IPS-18c (cell line): ENCODE measurements at regions not wholly inside any gene's neighbourhood (a gene's known extent, or its start where the extent isn't known, plus 50 kb on each side); places are given as distances from the start of the nearest gene placed in this dataset.

Experiments used
- H3K4me3 ChIP-seq: 2 replicates; pipeline ENCODE4 v1.7.0; 2013; ENCODE audit warnings: low read depth, mild to moderate bottlenecking, low read length, moderate library complexity; ENCODE audit not compliant: insufficient read depth
- H3K9me3 ChIP-seq: one replicate; pipeline ENCODE4 v1.6.1; 2013; ENCODE audit warnings: mild to moderate bottlenecking, low read length, moderate library complexity; ENCODE audit not compliant: control insufficient read depth, insufficient read depth

DNA sequence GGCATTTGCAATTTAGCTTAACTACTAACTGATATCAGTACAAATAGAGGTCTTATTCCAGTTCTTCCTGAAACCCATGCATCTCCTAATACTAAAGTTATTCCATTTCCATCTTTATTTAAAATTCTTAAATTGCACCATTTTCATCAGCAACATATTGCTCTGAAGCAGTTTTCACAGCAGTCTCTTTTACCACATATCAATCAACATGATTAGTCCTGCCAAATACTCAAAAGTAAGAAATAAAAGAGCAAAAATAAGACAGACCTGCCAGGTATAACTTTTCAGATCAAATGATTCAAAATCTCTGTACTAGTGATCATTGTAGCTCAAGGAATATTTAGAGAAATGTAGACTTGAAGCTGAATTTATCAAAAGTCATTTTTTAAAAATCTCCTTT, 141.7 kb downstream of the SLITRK1 start:
- no peak overlapping the region for H3K4me3 ChIP-seq
- no peaks in the 10 kb centered on the region for H3K9me3 ChIP-seq

DNA sequence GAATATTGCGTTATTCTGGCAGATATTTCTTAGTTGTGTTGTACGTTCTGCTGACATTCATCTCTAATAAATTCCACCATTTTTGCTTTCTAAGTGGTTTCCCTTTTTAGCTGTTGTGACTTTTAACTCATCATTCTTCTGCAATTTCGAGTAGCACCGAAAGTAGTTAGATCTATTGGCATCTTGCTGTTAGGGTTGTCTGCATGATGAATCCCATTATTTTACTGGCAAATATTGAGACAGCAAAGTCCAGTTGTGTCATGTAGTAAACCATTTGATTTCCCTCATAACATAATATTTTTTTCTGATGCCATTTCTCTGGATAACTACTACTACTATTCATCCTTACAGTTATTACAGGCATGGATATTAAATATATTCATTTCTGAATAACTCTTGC, 143.9 kb downstream of the SLITRK1 start:
- no peak overlapping the region for H3K4me3 ChIP-seq
- H3K9me3 ChIP-seq = no peaks in the 10 kb centered on the region

DNA sequence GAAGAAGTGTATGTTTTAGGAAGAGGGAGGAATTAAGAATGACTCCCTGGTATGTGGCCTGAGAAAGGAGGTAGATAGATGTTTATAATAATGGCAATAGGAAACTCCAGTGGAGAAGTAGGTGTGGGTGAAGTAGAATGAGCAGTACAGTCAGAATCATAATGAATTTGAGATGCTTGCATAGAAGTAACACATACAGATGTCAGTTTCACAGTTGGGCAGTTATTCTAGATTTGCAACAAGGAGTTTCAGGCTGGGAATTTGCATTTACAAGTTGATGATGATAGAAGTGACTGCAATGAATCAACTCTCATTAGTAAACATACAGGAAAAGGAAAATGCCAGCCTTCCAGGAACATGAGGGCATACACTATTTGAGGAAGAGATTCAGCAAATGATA, 149.0 kb downstream of the SLITRK1 start:
- Histone ChIP-seq H3K9me3 (no peaks in the 10 kb centered on the region), H3K4me3 (no peak overlapping the region)

DNA sequence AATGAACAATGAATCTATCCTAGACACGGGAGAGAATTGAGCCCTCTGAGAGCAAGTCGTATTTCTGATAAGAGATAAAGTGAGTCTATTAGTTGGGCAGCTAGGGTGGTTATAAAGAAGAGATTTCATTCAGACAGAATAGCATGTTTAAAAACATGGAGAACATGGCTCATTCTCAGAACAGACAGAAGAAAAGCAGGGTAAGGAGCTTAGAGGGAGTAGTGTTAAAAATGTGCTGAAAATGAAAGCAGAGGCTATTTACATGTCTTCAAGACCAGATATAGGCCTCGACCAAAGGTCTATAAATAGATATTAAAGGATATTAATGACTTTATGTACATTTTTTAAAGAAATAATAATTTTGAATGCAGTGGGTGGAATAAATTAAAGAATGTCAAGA, 149.5 kb downstream of the SLITRK1 start:
- Histone ChIP-seq H3K9me3 (no peaks in the 10 kb centered on the region), H3K4me3 (no peak overlapping the region)

DNA sequence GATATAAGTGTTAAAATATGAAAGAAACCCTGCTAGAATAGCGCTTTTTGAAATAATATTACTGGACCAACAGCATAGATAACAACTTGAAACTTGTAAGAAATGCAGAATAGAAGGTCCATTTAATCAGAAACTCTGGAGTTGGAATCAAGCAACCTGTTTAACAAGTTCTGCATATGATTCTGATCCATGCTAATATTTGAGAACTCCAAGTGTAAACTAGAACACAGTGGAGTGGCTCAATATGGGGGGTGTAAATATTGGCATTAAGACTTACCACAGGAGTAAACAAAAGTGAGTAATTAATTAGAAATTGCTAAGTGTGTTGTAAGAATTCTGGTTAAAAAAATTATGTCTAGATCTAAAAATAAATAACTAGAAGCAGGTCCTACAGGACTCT, 151.2 kb downstream of the SLITRK1 start:
- H3K9me3 ChIP-seq = no peaks in the 10 kb centered on the region
- H3K4me3 ChIP-seq = no peak overlapping the region

DNA sequence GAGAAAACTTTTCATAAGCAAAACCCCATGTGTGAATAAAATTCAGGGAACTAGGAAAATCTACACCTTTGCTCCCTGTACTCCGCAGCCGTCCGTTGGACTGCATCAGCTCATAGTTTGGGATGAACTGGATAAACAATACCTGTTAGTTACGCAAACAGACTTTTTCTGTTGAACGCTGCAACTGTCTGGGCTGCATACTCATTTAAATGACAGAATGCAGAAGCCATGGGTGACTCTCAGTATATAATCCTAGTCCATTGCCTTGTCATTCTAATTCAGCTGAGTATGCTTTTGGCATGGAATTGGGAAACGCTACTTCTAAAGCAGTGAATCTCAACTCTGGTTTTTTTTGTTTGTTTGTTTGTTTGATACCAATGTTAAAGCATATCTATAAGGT, 151.6 kb downstream of the SLITRK1 start:
- no peak overlapping the region for H3K4me3 ChIP-seq
- H3K9me3 ChIP-seq = no peaks in the 10 kb centered on the region

DNA sequence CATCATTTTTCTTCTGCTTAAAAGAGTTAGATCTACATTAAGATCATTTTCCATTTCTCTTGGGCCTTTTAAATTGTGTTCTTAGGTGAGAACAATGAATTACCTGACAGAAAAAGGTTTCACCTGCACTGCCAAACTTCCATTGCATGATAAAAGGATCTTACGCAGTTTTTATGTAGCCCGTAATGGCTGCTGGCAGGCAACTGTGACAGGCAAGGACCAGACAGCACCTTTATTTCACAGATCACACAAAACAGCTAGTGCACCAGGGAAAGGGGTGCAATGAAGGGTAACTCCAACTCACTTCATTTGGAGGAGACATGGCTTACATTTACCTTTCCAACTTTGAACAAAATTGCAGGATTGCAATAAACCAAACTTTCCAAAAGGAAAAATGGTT, 159.8 kb downstream of the SLITRK1 start:
- Histone ChIP-seq H3K4me3 (no peak overlapping the region), H3K9me3 (no peaks in the 10 kb centered on the region)

DNA sequence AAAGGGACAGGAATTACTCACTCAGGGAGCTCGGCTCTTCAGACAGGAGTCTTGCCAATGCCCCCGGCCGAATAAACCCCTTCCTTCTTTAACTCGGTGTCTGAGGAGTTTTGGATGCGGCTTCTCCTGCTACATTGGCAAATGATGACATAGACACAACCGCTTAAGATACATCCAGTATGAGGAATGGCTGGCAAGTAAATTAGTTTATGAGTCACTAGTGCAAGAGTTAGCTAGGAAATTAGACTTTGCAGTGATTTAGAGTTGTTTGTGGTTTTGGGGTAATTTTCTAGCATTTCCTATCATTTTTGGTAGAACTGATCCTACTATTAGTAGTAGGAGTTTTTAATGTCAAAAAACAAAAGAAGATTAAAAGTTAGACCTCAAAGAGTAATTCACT, 166.2 kb downstream of the SLITRK1 start:
- H3K4me3 ChIP-seq = no peak overlapping the region
- no peaks in the 10 kb centered on the region for H3K9me3 ChIP-seq

DNA sequence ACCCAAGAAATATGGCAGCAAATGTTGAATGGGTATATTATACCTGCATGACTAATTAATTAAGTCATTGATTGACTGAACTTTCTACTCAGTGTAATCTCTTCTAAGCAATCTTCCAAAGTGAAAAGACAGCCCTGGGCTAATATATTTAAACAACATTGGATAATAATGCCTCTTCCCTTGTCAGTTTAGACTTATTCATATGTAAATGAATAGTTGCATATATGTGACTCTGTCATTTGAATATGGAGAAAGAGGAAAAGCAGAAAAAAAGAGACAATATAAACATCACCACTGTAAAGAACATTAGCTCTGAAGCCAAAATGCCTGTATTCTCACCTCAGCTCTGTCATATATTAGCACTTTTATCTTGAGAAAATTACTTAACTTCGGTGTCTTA, 168.0 kb downstream of the SLITRK1 start:
- Histone ChIP-seq H3K9me3 (no peaks in the 10 kb centered on the region), H3K4me3 (no peak overlapping the region)

DNA sequence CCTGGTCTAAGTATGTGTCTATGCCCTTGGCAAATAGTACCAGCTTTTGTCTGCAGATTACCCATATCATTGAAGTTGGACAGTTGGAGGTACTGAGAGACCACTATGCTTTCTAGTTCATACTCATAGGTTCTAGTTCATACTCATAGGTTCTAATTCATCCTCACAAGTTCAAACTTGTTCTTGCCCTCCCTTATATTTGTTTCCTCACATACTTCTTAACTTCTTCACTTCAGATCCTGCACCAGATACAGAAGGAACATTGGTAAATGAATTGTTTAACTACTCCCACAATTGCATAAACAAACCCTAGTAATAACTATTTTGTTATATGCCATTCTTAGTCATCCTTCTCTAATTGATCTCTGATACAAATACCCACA, 172.2 kb downstream of the SLITRK1 start:
- no peak overlapping the region for H3K4me3 ChIP-seq
- H3K9me3 ChIP-seq = no peaks in the 10 kb centered on the region

DNA sequence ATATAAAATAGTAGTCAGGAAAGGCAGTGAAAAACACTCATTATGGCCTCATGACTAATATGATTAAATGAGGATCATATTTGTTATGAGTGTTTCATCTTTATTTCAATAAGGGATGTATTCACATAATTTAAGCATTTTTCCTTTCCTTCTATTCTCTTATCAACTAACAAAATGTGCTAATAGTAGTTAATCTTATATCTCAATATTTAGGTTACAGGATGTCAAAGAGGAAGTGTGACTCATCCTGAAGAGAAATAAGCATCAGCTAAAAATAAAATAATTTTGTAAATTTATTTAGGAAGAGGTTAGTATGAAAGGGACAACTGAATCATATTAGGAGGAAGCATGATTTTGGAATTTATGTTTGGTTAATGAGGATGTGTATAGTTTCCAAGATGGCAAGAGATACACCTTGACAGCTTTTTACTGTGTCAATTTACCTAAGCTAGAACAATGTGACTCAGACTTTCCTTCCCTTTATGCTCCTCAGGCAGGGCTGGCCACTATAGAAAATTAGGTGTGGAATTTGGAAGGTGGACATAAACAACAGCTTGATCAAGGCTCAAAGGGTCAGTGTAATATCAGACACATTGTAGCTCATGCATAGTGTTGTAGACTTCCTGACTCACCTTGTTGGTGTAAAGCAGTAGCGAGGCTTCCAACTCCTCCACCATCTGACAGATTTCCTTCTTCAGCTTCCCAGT, 172.7 kb downstream of the SLITRK1 start:
- Histone ChIP-seq H3K9me3 (no peaks in the 10 kb centered on the region), H3K4me3 (no peak overlapping the region)

DNA sequence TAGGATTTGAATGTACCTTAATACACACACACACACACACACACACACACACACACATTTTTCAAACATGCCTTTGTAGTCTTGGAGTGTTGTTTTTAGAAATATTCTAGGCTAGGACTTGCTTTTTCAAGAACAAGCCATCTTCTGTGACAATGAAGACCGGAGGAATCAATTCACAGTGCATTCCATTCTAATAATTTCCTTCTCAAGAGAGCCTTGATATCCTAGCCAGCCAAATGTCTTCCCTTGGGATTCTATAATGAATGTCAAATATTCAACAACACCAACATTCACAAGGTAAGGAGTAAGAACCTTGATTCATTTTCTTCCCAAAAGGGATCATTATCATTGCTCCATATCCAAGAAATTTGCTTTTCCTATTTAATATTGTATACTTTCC, 180.3 kb downstream of the SLITRK1 start:
- Histone ChIP-seq H3K4me3 (no peak overlapping the region), H3K9me3 (no peaks in the 10 kb centered on the region)

DNA sequence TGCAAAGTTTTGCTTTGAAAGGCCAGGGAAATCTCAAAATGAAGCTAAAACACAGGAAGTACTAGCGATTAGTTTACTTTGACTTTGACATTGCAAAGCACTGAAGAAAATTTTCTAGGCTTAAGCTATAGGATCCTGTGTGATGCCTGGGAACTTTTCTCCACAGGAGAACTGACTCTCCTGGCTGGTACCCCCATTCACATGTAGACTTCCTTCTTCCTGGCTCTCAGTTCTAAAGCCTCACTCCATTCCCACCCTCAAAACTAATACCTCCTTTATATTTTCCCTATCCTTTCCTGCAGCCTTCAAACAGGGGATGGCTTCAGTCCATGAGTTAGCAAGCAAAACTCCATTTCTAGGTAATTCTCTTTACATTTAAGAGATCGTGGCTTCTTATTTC, 189.5 kb downstream of the SLITRK1 start:
- Histone ChIP-seq H3K4me3 (no peak overlapping the region), H3K9me3 (no peaks in the 10 kb centered on the region)

DNA sequence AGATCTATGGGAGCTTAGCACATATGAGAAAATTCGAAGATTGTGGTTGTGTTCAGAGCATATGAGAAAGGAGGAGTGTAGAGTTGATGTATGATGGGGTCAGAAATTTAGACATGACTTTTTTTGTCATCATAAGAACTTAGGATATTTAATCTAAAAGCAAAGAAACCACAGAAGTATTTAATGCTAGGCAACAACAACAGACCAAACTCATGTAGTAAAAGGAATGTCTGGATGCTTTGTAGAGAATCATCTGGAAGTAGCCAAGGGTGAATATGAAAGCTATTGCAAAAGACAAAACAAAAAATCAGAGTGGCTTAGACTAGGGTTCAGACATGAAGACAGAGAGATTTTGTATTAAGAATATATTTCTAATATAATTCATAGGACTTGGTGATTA, 190.3 kb downstream of the SLITRK1 start:
- H3K4me3 ChIP-seq = no peak overlapping the region
- no peaks in the 10 kb centered on the region for H3K9me3 ChIP-seq

DNA sequence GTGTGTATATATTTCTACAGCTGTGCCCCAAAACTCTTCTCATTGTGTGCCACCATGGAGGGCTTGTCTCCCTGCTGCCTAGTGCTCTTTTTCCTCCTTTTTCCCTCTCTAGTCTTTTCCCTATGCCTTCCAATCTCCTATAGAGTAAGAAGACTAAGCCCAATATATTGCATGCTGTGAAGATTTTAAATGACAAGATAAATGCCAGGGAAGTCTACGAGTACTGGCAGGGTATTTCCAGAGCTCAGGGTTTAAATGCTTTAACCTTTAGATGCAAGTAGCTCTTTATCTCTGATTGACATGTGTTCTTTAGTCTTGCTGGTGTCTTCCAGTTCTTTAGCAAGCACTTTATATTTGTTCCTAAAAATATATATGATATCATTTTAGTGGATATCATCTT, 200.7 kb downstream of the SLITRK1 start:
- Histone ChIP-seq H3K9me3 (no peaks in the 10 kb centered on the region), H3K4me3 (no peak overlapping the region)

DNA sequence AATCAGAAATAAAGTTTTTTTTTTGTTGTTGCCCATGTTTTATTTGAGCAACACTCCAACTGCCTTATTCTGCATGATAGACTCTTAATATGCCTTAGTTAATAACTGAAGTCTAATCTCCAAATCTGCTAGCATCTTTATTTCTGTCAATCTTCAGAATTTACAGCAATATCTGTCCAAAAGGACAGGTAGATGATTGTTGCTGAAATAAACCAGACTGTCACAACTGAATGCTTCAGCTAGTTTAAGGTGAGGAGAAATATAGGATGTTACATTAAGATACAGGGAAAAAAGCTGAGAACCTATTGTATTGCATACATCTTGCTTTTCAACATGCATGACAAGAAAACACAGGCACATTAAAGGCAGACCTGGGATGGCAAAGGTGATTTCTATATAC, 204.3 kb downstream of the SLITRK1 start:
- Histone ChIP-seq H3K9me3 (no peaks in the 10 kb centered on the region), H3K4me3 (no peak overlapping the region)

DNA sequence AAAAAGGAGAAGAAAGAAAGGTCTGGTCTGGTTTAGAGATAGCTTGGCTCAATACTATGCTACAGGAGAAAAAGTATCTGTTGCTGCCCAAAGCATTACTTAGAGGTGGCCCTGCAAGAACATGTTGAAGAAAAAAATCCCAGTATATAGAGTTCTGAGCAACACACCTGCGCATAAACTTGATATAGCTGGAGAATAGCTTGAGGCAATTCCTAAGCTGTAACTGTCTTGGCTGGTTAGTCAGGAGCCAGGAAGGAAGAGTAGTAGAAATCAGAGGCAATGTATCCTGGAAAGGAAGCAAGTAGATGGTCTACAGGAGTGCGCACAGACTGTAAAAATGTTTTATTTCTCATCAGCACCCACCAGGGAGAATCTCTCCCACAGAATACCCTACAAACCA, 209.7 kb downstream of the SLITRK1 start:
- Histone ChIP-seq H3K4me3 (no peak overlapping the region), H3K9me3 (peaks cover 3% of the 10 kb centered on the region)

DNA sequence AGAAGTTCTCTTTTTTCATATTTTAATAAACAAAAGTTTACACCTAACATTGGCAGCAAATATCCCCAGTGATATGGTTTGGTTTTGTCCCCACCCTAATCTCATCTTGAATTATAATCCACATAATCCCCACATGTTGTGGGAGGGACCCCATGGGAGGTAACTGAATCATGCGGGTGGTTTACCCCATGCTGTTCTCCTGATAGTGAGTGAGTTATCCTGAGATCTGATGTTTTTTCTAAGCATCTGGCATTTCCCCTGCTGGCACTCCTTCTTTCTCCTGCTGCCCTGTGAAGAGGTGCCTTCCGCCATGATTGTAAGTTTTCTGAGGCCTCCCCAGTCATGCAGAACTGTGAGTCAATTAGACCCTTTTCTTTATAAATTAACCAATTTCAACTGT, 214.7 kb downstream of the SLITRK1 start:
- Histone ChIP-seq H3K9me3 (peaks cover 3% of the 10 kb centered on the region), H3K4me3 (no peak overlapping the region)

DNA sequence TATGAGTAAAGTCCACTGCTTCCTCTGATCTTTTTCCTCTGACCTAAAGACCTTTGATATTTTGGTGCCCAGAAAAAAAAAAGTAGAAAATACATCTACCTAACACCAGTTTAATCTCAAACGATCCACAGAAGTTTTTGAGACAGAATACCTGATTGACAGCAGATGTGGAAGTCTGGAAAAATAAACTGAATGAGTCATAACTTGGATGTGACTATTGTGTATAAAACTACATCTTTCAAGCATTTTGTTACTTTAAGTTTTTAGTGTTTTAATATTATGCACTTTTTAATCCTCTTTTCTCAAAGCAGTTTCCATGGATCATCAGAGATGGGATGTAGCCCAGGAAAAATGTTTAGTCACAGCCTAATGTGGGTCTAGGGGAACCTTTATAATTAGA, 216.1 kb downstream of the SLITRK1 start:
- no peak overlapping the region for H3K4me3 ChIP-seq
- H3K9me3 ChIP-seq = peaks cover 3% of the 10 kb centered on the region
